Smooth muscle cell (in vitro differentiated cells): ENCODE measurements at regions not wholly inside any gene's neighbourhood (a gene's known extent, or its start where the extent isn't known, plus 50 kb on each side); places are given as distances from the start of the nearest gene placed in this dataset.

ENCODE experiments used
- DNase-seq: peaks from one replicate; lab custom pipeline; 2025; ENCODE audit not compliant: unreplicated experiment; lab: John Stamatoyannopoulos, UW
- H2AFZ ChIP-seq: fragments of 200-600 bp; sonication (generic); 2 replicates; pipeline ENCODE4 v1.6.0; 2016; ENCODE audit warnings: antibody characterized with exemption, low read depth, mild to moderate bottlenecking
- H3F3A ChIP-seq: fragments of 200-600 bp; sonication (generic); 2 replicates; pipeline ENCODE4 v1.6.0; 2017; ENCODE audit warnings: antibody characterized with exemption, low read depth
- H3K27ac ChIP-seq: fragments of 200-600 bp; sonication (generic); 2 replicates; pipeline ENCODE4 v1.5.1; 2016; ENCODE audit warnings: low read depth, mild to moderate bottlenecking
- H3K27me3 ChIP-seq: fragments of 200-600 bp; sonication (generic); 2 replicates; pipeline ENCODE4 v1.6.1; 2016; ENCODE audit warnings: low read depth, mild to moderate bottlenecking
- H3K36me3 ChIP-seq: fragments of 200-600 bp; sonication (generic); 2 replicates; pipeline ENCODE4 v1.5.1; 2016; ENCODE audit warnings: low read depth
- H3K4me1 ChIP-seq: fragments of 200-600 bp; sonication (generic); 2 replicates; pipeline ENCODE4 v1.5.1; 2016; ENCODE audit warnings: low read depth
- H3K4me2 ChIP-seq: fragments of 200-600 bp; sonication (generic); 2 replicates; pipeline ENCODE4 v1.6.0; 2016; ENCODE audit warnings: mild to moderate bottlenecking
- H3K4me3 ChIP-seq: fragments of 200-600 bp; sonication (generic); 2 replicates; pipeline ENCODE4 v1.5.1; 2016; ENCODE audit warnings: mild to moderate bottlenecking
- H3K79me2 ChIP-seq: fragments of 200-600 bp; sonication (generic); 2 replicates; pipeline ENCODE4 v1.6.0; 2016; ENCODE audit warnings: low read depth, mild to moderate bottlenecking
- H3K9ac ChIP-seq: fragments of 200-600 bp; sonication (generic); 2 replicates; pipeline ENCODE4 v1.6.0; 2016; ENCODE audit warnings: low read depth
- H3K9me3 ChIP-seq: fragments of 200-600 bp; sonication (generic); replicated peaks from 2 replicates; pipeline ENCODE4 v1.5.1; 2016; ENCODE audit warnings: low read depth
- H4K20me1 ChIP-seq: fragments of 200-600 bp; sonication (generic); 2 replicates; pipeline ENCODE4 v1.6.0; 2016; ENCODE audit warnings: low read depth
- CTCF ChIP-seq: fragments of 200-600 bp; sonication (generic); IDR thresholded peaks from 2 replicates; pipeline ENCODE4 v1.5.1; 2017; ENCODE audit warnings: borderline replicate concordance, mild to moderate bottlenecking, antibody characterized with exemption; ENCODE audit not compliant: insufficient read depth, poor library complexity, severe bottlenecking
- WGBS: methylation state at CpG from one replicate; pipeline ENCODE4 v1.1.7; 2016; ENCODE audit warnings: low lambda C conversion rate; 5-methylcytosine and 5-hydroxymethylcytosine counted together

- no peaks in the 10 kb centered on the region for H3F3A ChIP-seq
- no peak overlapping the region for H3K4me3 ChIP-seq
- no peaks in the 10 kb centered on the region for H3K4me1 ChIP-seq
- H2AFZ ChIP-seq: no peak overlapping the region
- H3K79me2 ChIP-seq: no peaks in the 10 kb centered on the region
- H3K9me3 ChIP-seq: no peaks in the 10 kb centered on the region
- no peaks in the 10 kb centered on the region for H3K27me3 ChIP-seq
- no peak overlapping the region for H3K4me2 ChIP-seq
- no peak overlapping the region for H3K27ac ChIP-seq
- H3K36me3 ChIP-seq: no peaks in the 10 kb centered on the region
- TF ChIP-seq CTCF: no peak
- H4K20me1 ChIP-seq: no peaks in the 10 kb centered on the region
- no peak overlapping the region for H3K9ac ChIP-seq
- no peak for DNase-seq
Observed at GRCh38 chr3:144868506-144868905, 896.9 kb downstream of the DIPK2A start.

- 97% methylated on average over 1 of the region's 1 CpG for WGBS
- no peak for DNase-seq
- H3F3A ChIP-seq: no peaks in the 10 kb centered on the region
- no peaks in the 10 kb centered on the region for H3K9me3 ChIP-seq
- no peak overlapping the region for H3K4me3 ChIP-seq
- TF ChIP-seq CTCF: no peak
- H3K27ac ChIP-seq: no peak overlapping the region
- no peak overlapping the region for H2AFZ ChIP-seq
- no peaks in the 10 kb centered on the region for H3K27me3 ChIP-seq
- no peaks in the 10 kb centered on the region for H3K79me2 ChIP-seq
- no peaks in the 10 kb centered on the region for H4K20me1 ChIP-seq
- H3K4me2 ChIP-seq: no peak overlapping the region
- no peaks in the 10 kb centered on the region for H3K36me3 ChIP-seq
- no peaks in the 10 kb centered on the region for H3K4me1 ChIP-seq
- H3K9ac ChIP-seq: no peak overlapping the region
Observed at GRCh38 chr3:144873066-144873465, 901.4 kb downstream of the DIPK2A start.

GRCh38 chr3:144875211-144875610 lies 903.6 kb downstream of the DIPK2A start:
- H3K4me2 ChIP-seq: peak overlapping the region; percentile 29
- no peaks in the 10 kb centered on the region for H3F3A ChIP-seq
- H4K20me1 ChIP-seq: no peaks in the 10 kb centered on the region
- no peak for DNase-seq
- H3K4me1 ChIP-seq: no peaks in the 10 kb centered on the region
- TF ChIP-seq CTCF: no peak
- no peak overlapping the region for H3K4me3 ChIP-seq
- H3K27me3 ChIP-seq: no peaks in the 10 kb centered on the region
- H3K36me3 ChIP-seq: no peaks in the 10 kb centered on the region
- no peak overlapping the region for H2AFZ ChIP-seq
- no peaks in the 10 kb centered on the region for H3K9me3 ChIP-seq
- no peak overlapping the region for H3K9ac ChIP-seq
- no peaks in the 10 kb centered on the region for H3K79me2 ChIP-seq
- H3K27ac ChIP-seq: no peak overlapping the region

GRCh38 chr3:144877356-144877755 lies 905.7 kb downstream of the DIPK2A start:
- TF ChIP-seq CTCF: no peak
- no peaks in the 10 kb centered on the region for H3F3A ChIP-seq
- DNase-seq: no peak
- WGBS: 95% methylated on average over 9 of the region's 9 CpGs
- H3K9ac ChIP-seq: no peak overlapping the region
- H3K27ac ChIP-seq: no peak overlapping the region
- H4K20me1 ChIP-seq: no peaks in the 10 kb centered on the region
- no peak overlapping the region for H3K4me2 ChIP-seq
- H3K4me3 ChIP-seq: no peak overlapping the region
- H3K79me2 ChIP-seq: no peaks in the 10 kb centered on the region
- H3K4me1 ChIP-seq: no peaks in the 10 kb centered on the region
- no peaks in the 10 kb centered on the region for H3K9me3 ChIP-seq
- no peak overlapping the region for H2AFZ ChIP-seq
- no peaks in the 10 kb centered on the region for H3K27me3 ChIP-seq
- no peaks in the 10 kb centered on the region for H3K36me3 ChIP-seq
